ENCODE measurements at regions not wholly inside any gene's neighbourhood (a gene's known extent, or its start where the extent isn't known, plus 50 kb on each side); places are given as distances from the start of the nearest gene placed in this dataset.

- TF ChIP-seq EP300 (IDR thresholded peaks at IDR 0.05; ENCODE audit: borderline replicate concordance in 1 of 2, low read depth in 2 of 2, low read length in 2 of 2) (no peak), HDAC6 (IDR thresholded peaks at IDR 0.05; ENCODE audit: low read depth, low read length) (no peak), KDM5A (IDR thresholded peaks at IDR 0.05; ENCODE audit: low read length) (no peak), MAFK (IDR thresholded peaks at IDR 0.05; ENCODE audit: low read depth, low read length) (no peak), CBX5 (IDR thresholded peaks at IDR 0.05; ENCODE audit: low read depth, low read length) (no peak), SAP30 (IDR thresholded peaks at IDR 0.05; ENCODE audit: insufficient read depth, insufficient replicate concordance, low read length) (no peak), CBX8 (IDR thresholded peaks at IDR 0.05; ENCODE audit: borderline replicate concordance, low read depth, low read length) (no peak), YY1 (IDR thresholded peaks at IDR 0.05; ENCODE audit: low read depth, low read length) (no peak), SP1 (IDR thresholded peaks at IDR 0.05; ENCODE audit: low read depth, low read length) (no peak), CTBP2 (IDR thresholded peaks at IDR 0.05; ENCODE audit: borderline replicate concordance, insufficient read depth, insufficient read length, low read length) (no peak)
Observed at GRCh38 chr1:239606850-239607400, 220.6 kb downstream of the CHRM3 start (continued).

All from H1 (cell line).